Stimulated activated CD4-positive, alpha-beta T cell treated with anti-CD3 and anti-CD28 coated beads, Interleukin-1b, Interleukin-23, amount 100 ng/mL, for 48 hours (primary cell): ENCODE measurements at regions not wholly inside any gene's neighbourhood (a gene's known extent, or its start where the extent isn't known, plus 50 kb on each side); places are given as distances from the start of the nearest gene placed in this dataset.

ENCODE experiments used
- DNase-seq: peaks from one replicate; pipeline ENCODE4 v3.0.0-alpha.2; 2020

- no peak for DNase-seq
Measured at GRCh38 chr16:55179852-55180585, 144.0 kb upstream of the IRX6 start.

GRCh38 chr16:55184052-55184451, 140.0 kb upstream of the IRX6 start:
- DNase-seq = no peak

- DNase-seq = no peak
Measured at GRCh38 chr16:55184619-55185018, 139.4 kb upstream of the IRX6 start.

- DNase-seq = no peak
Measured at GRCh38 chr16:55189224-55189623, 134.8 kb upstream of the IRX6 start.

- no peak for DNase-seq
Measured at GRCh38 chr16:55189682-55190636, 134.0 kb upstream of the IRX6 start.

- DNase-seq = no peak
Measured at GRCh38 chr16:55192734-55193133, 131.3 kb upstream of the IRX6 start.

GRCh38 chr16:55203570-55203969, 120.4 kb upstream of the IRX6 start:
- DNase-seq = no peak

- no peak for DNase-seq
Measured at GRCh38 chr16:55204069-55204468, 119.9 kb upstream of the IRX6 start.

GRCh38 chr16:55204923-55205322, 119.1 kb upstream of the IRX6 start:
- no peak for DNase-seq

- no peak for DNase-seq
Measured at GRCh38 chr16:55207693-55208428, 116.1 kb upstream of the IRX6 start.

- DNase-seq = no peak
Measured at GRCh38 chr16:55209626-55210025, 114.4 kb upstream of the IRX6 start.

GRCh38 chr16:55212791-55213190, 111.2 kb upstream of the IRX6 start:
- no peak for DNase-seq

- no peak for DNase-seq
Measured at GRCh38 chr16:55214412-55214811, 109.6 kb upstream of the IRX6 start.

- no peak for DNase-seq
Measured at GRCh38 chr16:55214974-55215494, 109.0 kb upstream of the IRX6 start.

GRCh38 chr16:55217392-55217791, 106.6 kb upstream of the IRX6 start:
- no peak for DNase-seq

- DNase-seq = no peak
Measured at GRCh38 chr16:55221836-55222235, 102.2 kb upstream of the IRX6 start.

- no peak for DNase-seq
Measured at GRCh38 chr16:55222486-55222885, 101.5 kb upstream of the IRX6 start.

- DNase-seq = no peak
Measured at GRCh38 chr16:55225972-55226542, 97.9 kb upstream of the IRX6 start.

GRCh38 chr16:55232822-55233221, 91.2 kb upstream of the IRX6 start:
- DNase-seq = no peak

- DNase-seq = no peak
Measured at GRCh38 chr16:55233464-55233863, 90.5 kb upstream of the IRX6 start.

GRCh38 chr16:55236655-55237054, 87.3 kb upstream of the IRX6 start:
- DNase-seq = no peak

- DNase-seq = no peak
Measured at GRCh38 chr16:55239723-55240122, 84.3 kb upstream of the IRX6 start.

GRCh38 chr16:55240888-55241287, 83.1 kb upstream of the IRX6 start:
- no peak for DNase-seq
